GM08714 (cell line): ENCODE measurements at regions not wholly inside any gene's neighbourhood (a gene's known extent, or its start where the extent isn't known, plus 50 kb on each side); places are given as distances from the start of the nearest gene placed in this dataset.

ENCODE experiments used
- H3K4me3 ChIP-seq: fragments of 200-500 bp; sonication (Bioruptor generic); 2 replicates; pipeline ENCODE4 v1.5.1; 2014; ENCODE audit warnings: mild to moderate bottlenecking, low read length, inconsistent platforms
- ZNF274 ChIP-seq: IDR thresholded peaks from 2 replicates; pipeline ENCODE4 v1.6.1; 2012; ENCODE audit warnings: mild to moderate bottlenecking, low read depth, low read length

- H3K4me3 ChIP-seq: no peak overlapping the region
- no peak for TF ChIP-seq ZNF274
These were observed 124.6 kb upstream of the BCL2L14 start for GRCh38 chr12:11946161-11946560.

DNA sequence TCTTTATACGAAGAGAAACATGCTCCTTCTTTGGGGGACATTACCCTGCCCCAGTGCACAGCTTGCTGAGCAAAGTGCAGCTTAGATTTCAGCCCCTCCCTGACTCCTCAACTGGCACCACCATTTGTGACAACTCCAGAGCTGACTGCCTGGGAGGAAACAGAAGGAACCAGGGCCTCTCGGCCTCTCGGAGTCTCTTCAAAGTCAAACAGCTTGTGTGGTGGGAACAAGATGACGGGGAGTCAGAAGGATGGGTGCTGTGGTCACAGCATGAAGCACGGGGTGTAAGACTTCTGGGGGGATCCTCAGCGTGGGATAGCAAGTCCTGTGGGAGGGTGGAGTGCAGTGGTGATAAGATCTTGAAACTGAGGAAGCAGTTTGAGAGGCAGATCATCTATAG lies 123.5 kb upstream of the BCL2L14 start:
- no peak for TF ChIP-seq ZNF274
- no peak overlapping the region for H3K4me3 ChIP-seq

- H3K4me3 ChIP-seq: no peak overlapping the region
- TF ChIP-seq ZNF274: no peak
These were observed 120.9 kb upstream of the BCL2L14 start for GRCh38 chr12:11949738-11950411.

DNA sequence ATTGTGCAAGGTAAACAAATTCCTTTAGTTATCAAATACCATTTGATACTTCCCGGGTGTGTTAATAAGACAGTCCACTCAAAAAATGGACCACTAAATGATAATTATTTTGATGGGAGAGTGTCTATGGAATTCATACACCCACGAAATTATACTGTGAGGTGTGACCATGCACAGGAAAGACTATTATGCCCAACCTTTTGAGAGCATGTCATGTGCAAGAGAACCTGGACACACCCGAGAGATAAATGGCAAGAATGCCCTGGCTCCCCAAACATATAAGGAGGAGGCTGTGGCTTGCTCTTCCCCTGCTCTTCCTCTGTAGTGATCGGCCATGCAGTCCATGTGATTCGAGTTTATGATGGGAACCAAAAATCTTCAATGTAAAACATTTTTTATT lies 119.5 kb upstream of the BCL2L14 start:
- H3K4me3 ChIP-seq: no peak overlapping the region
- TF ChIP-seq ZNF274: no peak

- no peak for TF ChIP-seq ZNF274
- no peak overlapping the region for H3K4me3 ChIP-seq
These were observed 117.2 kb upstream of the BCL2L14 start for GRCh38 chr12:11953523-11953922.

DNA sequence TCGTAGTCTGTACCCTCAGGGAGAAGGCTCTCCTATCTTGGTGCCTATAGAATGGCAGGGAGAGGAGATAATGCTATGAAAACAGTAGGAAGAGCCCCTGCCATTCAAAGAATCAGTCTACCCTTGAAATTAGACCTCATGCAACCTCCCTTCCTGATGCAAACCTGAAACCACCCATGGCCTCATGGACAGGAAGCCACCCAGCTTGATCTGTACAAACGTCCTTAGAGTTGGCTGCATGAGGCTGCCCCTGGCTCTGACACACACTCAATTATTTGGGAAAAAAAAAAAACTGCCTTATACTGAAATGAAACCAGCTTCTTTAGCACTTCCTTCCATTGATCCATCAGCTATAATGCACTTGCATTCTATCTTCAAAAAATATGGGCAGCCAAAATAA lies 116.6 kb upstream of the BCL2L14 start:
- H3K4me3 ChIP-seq: no peak overlapping the region
- no peak for TF ChIP-seq ZNF274

GRCh38 chr12:11958221-11959091 lies 112.3 kb upstream of the BCL2L14 start:
- no peak for TF ChIP-seq ZNF274
- H3K4me3 ChIP-seq: no peak overlapping the region

- no peak for TF ChIP-seq ZNF274
- no peak overlapping the region for H3K4me3 ChIP-seq
These were observed 111.5 kb upstream of the BCL2L14 start for GRCh38 chr12:11959117-11959823.

DNA sequence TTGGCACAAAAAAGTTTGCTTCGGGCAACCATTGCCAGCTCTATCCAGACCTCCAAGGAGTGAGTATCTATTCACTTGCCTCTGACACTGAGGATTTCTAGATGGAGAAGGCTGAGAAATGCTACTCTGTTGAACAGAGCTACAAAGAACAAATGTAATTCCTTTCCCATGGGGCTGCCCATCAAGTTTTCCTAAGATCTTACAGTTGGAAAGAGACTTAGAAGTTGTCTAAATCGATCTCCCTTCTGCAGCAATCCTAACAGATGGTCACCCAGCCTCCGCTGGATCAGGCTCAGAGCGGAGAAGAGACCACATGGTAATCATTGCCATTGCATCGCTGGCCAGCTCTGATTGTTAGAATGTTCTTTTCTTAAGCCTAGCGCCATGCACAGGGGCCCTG lies 110.1 kb upstream of the BCL2L14 start:
- no peak overlapping the region for H3K4me3 ChIP-seq
- no peak for TF ChIP-seq ZNF274

GRCh38 chr12:11961686-11962085 lies 109.1 kb upstream of the BCL2L14 start:
- no peak overlapping the region for H3K4me3 ChIP-seq
- no peak for TF ChIP-seq ZNF274

DNA sequence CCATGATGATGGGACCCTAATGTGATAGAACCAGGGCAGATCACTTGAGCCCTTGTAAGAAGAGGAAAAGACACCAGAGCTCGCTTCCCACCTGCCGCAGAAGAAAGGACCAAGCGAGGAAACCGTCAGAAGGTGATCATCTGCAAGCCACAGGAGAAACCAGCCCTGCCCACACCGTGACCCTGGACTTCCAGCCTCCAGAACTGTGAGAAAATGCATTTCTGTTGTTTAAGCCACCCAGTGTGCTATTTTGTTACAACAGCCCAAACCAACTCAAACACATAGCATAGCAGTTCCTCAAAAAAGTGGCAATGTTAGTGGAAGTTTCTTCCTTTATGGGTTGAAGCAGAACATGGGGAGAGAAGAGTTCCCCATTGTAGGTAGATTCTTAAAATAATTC lies 107.9 kb upstream of the BCL2L14 start:
- H3K4me3 ChIP-seq: no peak overlapping the region
- TF ChIP-seq ZNF274: no peak

- no peak for TF ChIP-seq ZNF274
- no peak overlapping the region for H3K4me3 ChIP-seq
These were observed 106.8 kb upstream of the BCL2L14 start for GRCh38 chr12:11963841-11964471.

DNA sequence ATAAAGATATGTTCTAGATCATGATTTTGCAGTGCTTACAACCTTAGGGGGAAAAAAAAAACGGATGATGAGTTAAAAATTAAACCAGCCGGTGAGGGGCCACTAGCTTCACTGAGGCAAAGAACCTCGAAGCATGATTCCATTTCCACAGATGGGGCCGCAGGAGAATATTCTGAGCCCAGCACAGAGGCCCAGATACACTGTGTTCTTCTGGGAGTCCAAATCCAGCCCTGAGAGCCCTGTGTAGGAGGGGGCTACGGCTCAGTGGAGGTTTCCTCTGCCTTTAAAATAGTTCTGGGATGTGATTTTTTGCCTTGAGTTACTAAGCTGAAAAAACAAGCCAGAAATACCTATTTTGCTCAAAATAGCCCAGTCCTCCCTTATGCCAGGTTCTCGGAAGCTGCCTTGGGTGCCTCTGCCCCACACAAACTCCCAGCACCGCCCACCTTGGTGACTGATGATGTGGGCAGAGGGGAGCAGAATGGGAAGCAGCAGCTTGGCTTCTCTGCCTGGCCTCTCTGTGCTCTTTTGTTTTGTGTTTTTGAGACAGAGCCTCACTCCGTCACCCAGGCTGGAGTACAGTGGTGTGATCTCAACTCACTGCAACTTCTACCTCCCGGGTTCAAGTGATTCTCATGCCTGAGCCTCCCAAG lies 105.4 kb upstream of the BCL2L14 start:
- no peak for TF ChIP-seq ZNF274
- H3K4me3 ChIP-seq: no peak overlapping the region

DNA sequence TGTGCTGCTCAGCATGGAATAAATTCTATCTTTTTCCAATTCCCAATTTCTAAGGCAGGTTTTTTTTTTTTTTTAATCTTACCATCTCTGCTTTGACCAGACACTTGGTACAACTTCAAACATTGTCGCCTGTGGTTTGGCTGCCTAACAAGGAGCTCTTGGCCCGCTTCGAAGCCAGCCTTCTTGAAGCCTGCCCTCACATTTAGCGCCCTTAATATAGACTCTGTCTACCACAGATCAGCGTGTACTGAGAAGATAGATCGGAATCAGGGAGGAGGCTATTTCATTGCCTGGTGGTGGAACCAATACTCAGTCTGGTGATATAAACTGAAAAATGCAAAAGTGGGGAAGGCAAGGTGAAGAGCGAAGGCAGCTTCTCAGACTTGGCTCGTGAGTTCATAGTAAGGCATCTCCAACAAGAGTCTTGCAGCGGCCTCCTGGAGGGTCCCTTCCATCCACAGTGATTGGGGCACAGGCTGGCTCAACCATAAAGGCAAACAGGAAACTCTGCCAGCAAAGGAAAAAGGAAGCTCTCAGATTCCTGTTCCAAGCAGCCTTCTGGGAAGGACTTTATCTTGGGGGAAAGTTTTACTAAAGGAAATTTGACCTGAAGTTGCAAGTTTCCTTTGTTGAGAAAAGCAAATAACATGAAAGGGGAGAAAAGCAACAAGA lies 103.2 kb upstream of the BCL2L14 start:
- no peak overlapping the region for H3K4me3 ChIP-seq
- no peak for TF ChIP-seq ZNF274
